HCT116 (cell line): ENCODE measurements at regions not wholly inside any gene's neighbourhood (a gene's known extent, or its start where the extent isn't known, plus 50 kb on each side); places are given as distances from the start of the nearest gene placed in this dataset.
A peak's percentile ranks its signal among the peaks of the same experiment; 100 is the strongest.
"Not testable (repeated sequence)": the region's sequence is repeated elsewhere in the genome, so short reads cannot be mapped to it uniquely, and the experiment has no call there.

Experiments used
- ATF3 ChIP-seq: IDR thresholded peaks from 2 replicates; pipeline ENCODE4 v1.6.1; 2012
- CBX3 ChIP-seq: IDR thresholded peaks from 2 replicates; pipeline ENCODE4 v1.6.1; 2012; ENCODE audit warnings: low read depth
- ELF1 ChIP-seq: IDR thresholded peaks from 2 replicates; pipeline ENCODE4 v1.6.1; 2012; ENCODE audit warnings: low read depth, borderline replicate concordance
- EZH2 ChIP-seq: fragments of 200-600 bp; sonication (generic); IDR thresholded peaks from 2 replicates; pipeline ENCODE4 v1.6.1; 2017; ENCODE audit warnings: antibody characterized with exemption, mixed run types
- JUND ChIP-seq: IDR thresholded peaks from 2 replicates; pipeline ENCODE4 v1.6.1; 2012
- MAX ChIP-seq: IDR thresholded peaks from 2 replicates; pipeline ENCODE4 v1.6.1; 2012
- POLR2A ChIP-seq: IDR thresholded peaks from 2 replicates; pipeline ENCODE4 v1.7.0; 2011; ENCODE audit warnings: borderline replicate concordance; ENCODE audit not compliant: insufficient read depth, insufficient read length; ENCODE audit errors: extremely low read depth
- POLR2AphosphoS5 ChIP-seq: IDR thresholded peaks from 2 replicates; pipeline ENCODE4 v1.6.1; 2011; ENCODE audit warnings: mild to moderate bottlenecking, low read depth, low read length, moderate library complexity
- RAD21 ChIP-seq: IDR thresholded peaks from 2 replicates; pipeline ENCODE4 v1.6.1; 2012; ENCODE audit warnings: low read depth, mild to moderate bottlenecking
- YY1 ChIP-seq: IDR thresholded peaks from 2 replicates; pipeline ENCODE4 v1.6.1; 2011; ENCODE audit warnings: low read length, low read depth, moderate library complexity, mild to moderate bottlenecking; ENCODE audit not compliant: insufficient replicate concordance; ENCODE audit errors: extremely low read depth
- ZBTB33 ChIP-seq: IDR thresholded peaks from 2 replicates; pipeline ENCODE4 v1.6.1; 2011; ENCODE audit warnings: mild to moderate bottlenecking, low read length, moderate library complexity; ENCODE audit not compliant: insufficient replicate concordance; ENCODE audit errors: extremely low read depth
- ZFX ChIP-seq: fragments of 450-650 bp; IDR thresholded peaks from 2 replicates; pipeline ENCODE4 v1.6.1; 2017
- TF ChIP-seq, protein P1 (sequence below), 3 experiments: fragments of 200-600 bp in 1 of 3; sonication (generic) in 1 of 3; IDR thresholded peaks in 2 of 3; conservative IDR thresholded peaks in 1 of 3; 2 replicates each; pipeline ENCODE4 v1.5.1; 2012 to 2017; ENCODE audit warnings: low read depth in 2 of 3, low read length in 2 of 3, antibody characterized with exemption in 1 of 3, borderline replicate concordance in 1 of 3, control low read depth in 1 of 3, mild to moderate bottlenecking in 1 of 3, mixed read lengths in 1 of 3, mixed run types in 1 of 3, moderate library complexity in 1 of 3; ENCODE audit not compliant: insufficient read depth in 1 of 3
- TF ChIP-seq, protein P2 (sequence below): IDR thresholded peaks from 2 replicates; pipeline ENCODE4 v1.6.1; 2012; ENCODE audit warnings: low read depth

GRCh38 chr3:98713332-98713731 is 49.8 kb upstream of the ST3GAL6 start:
- not testable (repeated sequence) for TF ChIP-seq ZFX, POLR2AphosphoS5, JUND, POLR2A, ELF1, RAD21, ZBTB33, YY1, ATF3, CBX3, EZH2
- TF ChIP-seq, protein P1, sequence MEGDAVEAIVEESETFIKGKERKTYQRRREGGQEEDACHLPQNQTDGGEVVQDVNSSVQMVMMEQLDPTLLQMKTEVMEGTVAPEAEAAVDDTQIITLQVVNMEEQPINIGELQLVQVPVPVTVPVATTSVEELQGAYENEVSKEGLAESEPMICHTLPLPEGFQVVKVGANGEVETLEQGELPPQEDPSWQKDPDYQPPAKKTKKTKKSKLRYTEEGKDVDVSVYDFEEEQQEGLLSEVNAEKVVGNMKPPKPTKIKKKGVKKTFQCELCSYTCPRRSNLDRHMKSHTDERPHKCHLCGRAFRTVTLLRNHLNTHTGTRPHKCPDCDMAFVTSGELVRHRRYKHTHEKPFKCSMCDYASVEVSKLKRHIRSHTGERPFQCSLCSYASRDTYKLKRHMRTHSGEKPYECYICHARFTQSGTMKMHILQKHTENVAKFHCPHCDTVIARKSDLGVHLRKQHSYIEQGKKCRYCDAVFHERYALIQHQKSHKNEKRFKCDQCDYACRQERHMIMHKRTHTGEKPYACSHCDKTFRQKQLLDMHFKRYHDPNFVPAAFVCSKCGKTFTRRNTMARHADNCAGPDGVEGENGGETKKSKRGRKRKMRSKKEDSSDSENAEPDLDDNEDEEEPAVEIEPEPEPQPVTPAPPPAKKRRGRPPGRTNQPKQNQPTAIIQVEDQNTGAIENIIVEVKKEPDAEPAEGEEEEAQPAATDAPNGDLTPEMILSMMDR (IDR thresholded peaks at IDR 0.05 in 2 of 3, conservative IDR thresholded peaks at IDR 0.05 in 1 of 3; ENCODE audit: borderline replicate concordance in 1 of 3, insufficient read depth in 1 of 3, low read depth in 2 of 3, low read length in 2 of 3): not testable (repeated sequence)
- TF ChIP-seq MAX: peak; percentile 14; the same call in 1 of the 2 replicates
- TF ChIP-seq, protein P2, sequence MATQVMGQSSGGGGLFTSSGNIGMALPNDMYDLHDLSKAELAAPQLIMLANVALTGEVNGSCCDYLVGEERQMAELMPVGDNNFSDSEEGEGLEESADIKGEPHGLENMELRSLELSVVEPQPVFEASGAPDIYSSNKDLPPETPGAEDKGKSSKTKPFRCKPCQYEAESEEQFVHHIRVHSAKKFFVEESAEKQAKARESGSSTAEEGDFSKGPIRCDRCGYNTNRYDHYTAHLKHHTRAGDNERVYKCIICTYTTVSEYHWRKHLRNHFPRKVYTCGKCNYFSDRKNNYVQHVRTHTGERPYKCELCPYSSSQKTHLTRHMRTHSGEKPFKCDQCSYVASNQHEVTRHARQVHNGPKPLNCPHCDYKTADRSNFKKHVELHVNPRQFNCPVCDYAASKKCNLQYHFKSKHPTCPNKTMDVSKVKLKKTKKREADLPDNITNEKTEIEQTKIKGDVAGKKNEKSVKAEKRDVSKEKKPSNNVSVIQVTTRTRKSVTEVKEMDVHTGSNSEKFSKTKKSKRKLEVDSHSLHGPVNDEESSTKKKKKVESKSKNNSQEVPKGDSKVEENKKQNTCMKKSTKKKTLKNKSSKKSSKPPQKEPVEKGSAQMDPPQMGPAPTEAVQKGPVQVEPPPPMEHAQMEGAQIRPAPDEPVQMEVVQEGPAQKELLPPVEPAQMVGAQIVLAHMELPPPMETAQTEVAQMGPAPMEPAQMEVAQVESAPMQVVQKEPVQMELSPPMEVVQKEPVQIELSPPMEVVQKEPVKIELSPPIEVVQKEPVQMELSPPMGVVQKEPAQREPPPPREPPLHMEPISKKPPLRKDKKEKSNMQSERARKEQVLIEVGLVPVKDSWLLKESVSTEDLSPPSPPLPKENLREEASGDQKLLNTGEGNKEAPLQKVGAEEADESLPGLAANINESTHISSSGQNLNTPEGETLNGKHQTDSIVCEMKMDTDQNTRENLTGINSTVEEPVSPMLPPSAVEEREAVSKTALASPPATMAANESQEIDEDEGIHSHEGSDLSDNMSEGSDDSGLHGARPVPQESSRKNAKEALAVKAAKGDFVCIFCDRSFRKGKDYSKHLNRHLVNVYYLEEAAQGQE: not testable (repeated sequence)
